MM.1S (cell line): ENCODE measurements at regions not wholly inside any gene's neighbourhood (a gene's known extent, or its start where the extent isn't known, plus 50 kb on each side); places are given as distances from the start of the nearest gene placed in this dataset.

Experiments
- EZH2 ChIP-seq: fragments of 300-600 bp; sonication (generic); optimal IDR thresholded peaks from 2 replicates; pipeline ENCODE3; 2017; ENCODE audit warnings: low read depth, mild to moderate bottlenecking, antibody characterized with exemption, low read length, mixed read lengths
- TF ChIP-seq, protein P1 (sequence below): fragments of 300-600 bp; sonication (generic); IDR thresholded peaks from 2 replicates; pipeline ENCODE4 v1.5.1; 2016; ENCODE audit warnings: antibody characterized with exemption, low read length, mixed read lengths

GRCh38 chr12:43158126-43158525 is 393.9 kb downstream of the ADAMTS20 start:
- TF ChIP-seq, protein P1, sequence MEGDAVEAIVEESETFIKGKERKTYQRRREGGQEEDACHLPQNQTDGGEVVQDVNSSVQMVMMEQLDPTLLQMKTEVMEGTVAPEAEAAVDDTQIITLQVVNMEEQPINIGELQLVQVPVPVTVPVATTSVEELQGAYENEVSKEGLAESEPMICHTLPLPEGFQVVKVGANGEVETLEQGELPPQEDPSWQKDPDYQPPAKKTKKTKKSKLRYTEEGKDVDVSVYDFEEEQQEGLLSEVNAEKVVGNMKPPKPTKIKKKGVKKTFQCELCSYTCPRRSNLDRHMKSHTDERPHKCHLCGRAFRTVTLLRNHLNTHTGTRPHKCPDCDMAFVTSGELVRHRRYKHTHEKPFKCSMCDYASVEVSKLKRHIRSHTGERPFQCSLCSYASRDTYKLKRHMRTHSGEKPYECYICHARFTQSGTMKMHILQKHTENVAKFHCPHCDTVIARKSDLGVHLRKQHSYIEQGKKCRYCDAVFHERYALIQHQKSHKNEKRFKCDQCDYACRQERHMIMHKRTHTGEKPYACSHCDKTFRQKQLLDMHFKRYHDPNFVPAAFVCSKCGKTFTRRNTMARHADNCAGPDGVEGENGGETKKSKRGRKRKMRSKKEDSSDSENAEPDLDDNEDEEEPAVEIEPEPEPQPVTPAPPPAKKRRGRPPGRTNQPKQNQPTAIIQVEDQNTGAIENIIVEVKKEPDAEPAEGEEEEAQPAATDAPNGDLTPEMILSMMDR: no peak
- no peak for TF ChIP-seq EZH2
